Thyroid gland (tissue), 4 donors: ENCODE measurements at regions not wholly inside any gene's neighbourhood (a gene's known extent, or its start where the extent isn't known, plus 50 kb on each side); places are given as distances from the start of the nearest gene placed in this dataset.

Source experiments
- POLR2A ChIP-seq, 2 donors: fragments of 450-650 bp; IDR thresholded peaks; one replicate each; pipeline ENCODE4 v1.6.1; 2017; ENCODE audit warnings: antibody characterized with exemption in 2 of 2, mild to moderate bottlenecking in 2 of 2, moderate library complexity in 1 of 2
- TF ChIP-seq, protein P1 (sequence below), 6 experiments: fragments of 200-600 bp in 3 of 6; fragments of 450-650 bp in 3 of 6; sonication (generic) in 3 of 6; IDR thresholded peaks; one replicate each; pipeline ENCODE4 v1.5.1; 2016 to 2019; ENCODE audit warnings: antibody characterized with exemption in 6 of 6, mild to moderate bottlenecking in 2 of 6, inconsistent platforms in 1 of 6, moderate library complexity in 1 of 6

GRCh38 chr3:186471771-186472170 lies 72.4 kb downstream of the CRYGS start:
- TF ChIP-seq POLR2A (IDR thresholded peaks at IDR 0.05) = no peak
- TF ChIP-seq, protein P1, sequence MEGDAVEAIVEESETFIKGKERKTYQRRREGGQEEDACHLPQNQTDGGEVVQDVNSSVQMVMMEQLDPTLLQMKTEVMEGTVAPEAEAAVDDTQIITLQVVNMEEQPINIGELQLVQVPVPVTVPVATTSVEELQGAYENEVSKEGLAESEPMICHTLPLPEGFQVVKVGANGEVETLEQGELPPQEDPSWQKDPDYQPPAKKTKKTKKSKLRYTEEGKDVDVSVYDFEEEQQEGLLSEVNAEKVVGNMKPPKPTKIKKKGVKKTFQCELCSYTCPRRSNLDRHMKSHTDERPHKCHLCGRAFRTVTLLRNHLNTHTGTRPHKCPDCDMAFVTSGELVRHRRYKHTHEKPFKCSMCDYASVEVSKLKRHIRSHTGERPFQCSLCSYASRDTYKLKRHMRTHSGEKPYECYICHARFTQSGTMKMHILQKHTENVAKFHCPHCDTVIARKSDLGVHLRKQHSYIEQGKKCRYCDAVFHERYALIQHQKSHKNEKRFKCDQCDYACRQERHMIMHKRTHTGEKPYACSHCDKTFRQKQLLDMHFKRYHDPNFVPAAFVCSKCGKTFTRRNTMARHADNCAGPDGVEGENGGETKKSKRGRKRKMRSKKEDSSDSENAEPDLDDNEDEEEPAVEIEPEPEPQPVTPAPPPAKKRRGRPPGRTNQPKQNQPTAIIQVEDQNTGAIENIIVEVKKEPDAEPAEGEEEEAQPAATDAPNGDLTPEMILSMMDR (IDR thresholded peaks at IDR 0.05) = no peak
